D721Med (cell line): ENCODE measurements at regions not wholly inside any gene's neighbourhood (a gene's known extent, or its start where the extent isn't known, plus 50 kb on each side); places are given as distances from the start of the nearest gene placed in this dataset.

ENCODE experiments used
- DNase-seq: peaks from one replicate; pipeline ENCODE4 v3.0.0; 2011; ENCODE audit warnings: low spot score; ENCODE audit not compliant: insufficient read length
- FAIRE-seq: peaks from 2 replicates; lab custom pipeline; 2011; peaks lifted over from hg19 to GRCh38; lab: Jason Lieb, UNC
- TF ChIP-seq, protein P1 (sequence below): IDR thresholded peaks from 2 replicates; pipeline ENCODE4 v1.5.1; 2012; ENCODE audit warnings: mild to moderate bottlenecking, control low read depth; ENCODE audit not compliant: insufficient read depth; ENCODE audit errors: missing control alignments

DNA sequence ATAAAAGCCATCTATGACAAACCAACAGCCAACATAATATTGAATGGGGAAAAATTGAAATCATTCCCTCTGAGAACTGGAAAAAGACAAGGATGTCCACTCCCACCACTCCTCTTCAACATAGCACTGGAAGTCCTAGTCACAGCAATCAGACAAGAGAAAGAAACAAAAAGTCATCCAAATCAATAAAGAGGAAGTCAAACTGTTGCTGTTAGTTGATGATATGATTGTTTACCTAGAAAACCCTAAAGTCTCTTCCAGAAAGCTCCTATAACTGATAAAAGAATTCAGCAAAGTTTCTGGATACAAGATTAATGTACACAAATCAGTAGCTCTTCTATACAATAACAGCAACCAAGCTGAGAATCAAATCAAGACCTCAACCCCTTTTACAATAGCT lies 285.1 kb upstream of the PHF14 start:
- no peak for FAIRE-seq
- DNase-seq = no peak
- TF ChIP-seq, protein P1, sequence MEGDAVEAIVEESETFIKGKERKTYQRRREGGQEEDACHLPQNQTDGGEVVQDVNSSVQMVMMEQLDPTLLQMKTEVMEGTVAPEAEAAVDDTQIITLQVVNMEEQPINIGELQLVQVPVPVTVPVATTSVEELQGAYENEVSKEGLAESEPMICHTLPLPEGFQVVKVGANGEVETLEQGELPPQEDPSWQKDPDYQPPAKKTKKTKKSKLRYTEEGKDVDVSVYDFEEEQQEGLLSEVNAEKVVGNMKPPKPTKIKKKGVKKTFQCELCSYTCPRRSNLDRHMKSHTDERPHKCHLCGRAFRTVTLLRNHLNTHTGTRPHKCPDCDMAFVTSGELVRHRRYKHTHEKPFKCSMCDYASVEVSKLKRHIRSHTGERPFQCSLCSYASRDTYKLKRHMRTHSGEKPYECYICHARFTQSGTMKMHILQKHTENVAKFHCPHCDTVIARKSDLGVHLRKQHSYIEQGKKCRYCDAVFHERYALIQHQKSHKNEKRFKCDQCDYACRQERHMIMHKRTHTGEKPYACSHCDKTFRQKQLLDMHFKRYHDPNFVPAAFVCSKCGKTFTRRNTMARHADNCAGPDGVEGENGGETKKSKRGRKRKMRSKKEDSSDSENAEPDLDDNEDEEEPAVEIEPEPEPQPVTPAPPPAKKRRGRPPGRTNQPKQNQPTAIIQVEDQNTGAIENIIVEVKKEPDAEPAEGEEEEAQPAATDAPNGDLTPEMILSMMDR = no peak

DNA sequence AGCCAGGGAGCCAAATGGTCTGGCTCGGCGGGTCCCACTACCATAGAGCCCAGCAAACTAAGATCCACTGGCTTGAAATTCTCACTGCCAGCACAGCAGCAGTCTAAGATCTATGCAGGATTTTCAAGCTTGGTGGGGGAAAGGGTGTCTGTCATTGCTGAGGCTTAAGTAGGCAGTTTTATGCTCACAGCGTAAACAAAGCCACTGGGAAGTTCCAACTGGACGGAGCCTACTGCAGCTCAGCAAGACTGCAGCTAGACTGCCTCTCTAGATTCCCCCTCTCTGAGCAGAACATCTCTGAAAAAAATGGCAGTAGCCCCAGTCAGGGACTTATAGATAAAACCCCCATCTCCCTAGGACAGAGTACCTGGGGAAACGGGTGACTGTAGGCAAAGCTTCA lies 277.6 kb upstream of the PHF14 start:
- no peak for FAIRE-seq
- no peak for DNase-seq
- TF ChIP-seq, protein P1 = no peak

DNA sequence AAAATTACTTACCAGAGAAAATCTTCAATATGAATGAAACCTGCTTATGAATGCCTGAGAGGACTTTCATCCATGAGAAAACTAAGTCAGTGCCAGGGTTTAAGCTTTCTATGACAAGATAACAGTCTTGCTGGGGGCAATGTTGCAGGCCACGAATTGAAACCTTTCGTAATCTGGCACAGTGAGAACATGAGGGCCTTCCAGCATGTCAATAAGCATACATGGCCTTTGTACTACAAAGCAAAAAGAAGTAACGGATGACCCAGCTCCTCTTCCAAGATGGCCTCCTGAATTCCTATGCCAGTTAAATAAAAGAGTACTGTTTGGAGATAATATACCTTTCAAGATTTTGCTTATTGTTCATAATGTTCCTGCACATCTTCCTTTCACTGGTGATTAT lies 270.6 kb upstream of the PHF14 start:
- FAIRE-seq = no peak
- TF ChIP-seq, protein P1 = no peak
- no peak for DNase-seq

DNA sequence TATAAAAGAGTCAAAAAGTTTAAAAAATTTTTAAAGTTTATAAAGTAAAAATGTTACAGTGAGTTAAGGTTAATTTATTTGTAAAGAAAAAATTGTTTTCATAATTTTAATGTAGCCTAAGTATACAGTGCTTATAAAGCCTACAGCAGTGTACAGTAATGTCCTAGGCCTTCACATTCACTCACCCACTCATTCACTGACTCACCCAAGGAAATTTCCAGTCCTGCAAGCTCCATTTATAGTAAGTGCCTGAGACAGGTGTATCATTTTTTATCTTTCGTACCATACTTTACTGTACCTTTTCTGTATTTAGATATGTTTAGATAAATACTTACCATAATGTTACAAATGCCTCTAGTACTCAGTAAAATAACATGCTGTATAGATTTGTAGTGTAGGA lies 269.7 kb upstream of the PHF14 start:
- no peak for DNase-seq
- no peak for FAIRE-seq
- TF ChIP-seq, protein P1 = no peak

DNA sequence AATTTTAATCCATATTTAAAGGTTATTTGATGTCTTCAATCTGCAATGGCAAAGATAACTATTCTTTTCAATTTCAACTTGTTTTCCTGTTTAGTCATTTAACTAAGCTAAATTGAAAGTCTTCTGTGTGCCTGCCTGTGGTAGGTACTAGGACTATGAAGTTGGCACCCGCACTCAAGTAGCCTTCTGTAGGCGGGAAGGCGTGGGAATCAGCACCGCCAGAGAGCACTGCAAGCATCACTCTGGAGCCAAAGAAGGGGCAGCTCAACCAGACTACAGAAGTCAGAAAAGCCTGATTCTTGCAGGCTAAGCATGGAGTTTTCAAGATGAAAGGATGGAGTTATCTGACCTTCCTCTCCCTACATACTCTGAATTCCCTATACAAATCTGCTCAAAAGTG lies 269.0 kb upstream of the PHF14 start:
- no peak for DNase-seq
- TF ChIP-seq, protein P1 = no peak
- FAIRE-seq = no peak

DNA sequence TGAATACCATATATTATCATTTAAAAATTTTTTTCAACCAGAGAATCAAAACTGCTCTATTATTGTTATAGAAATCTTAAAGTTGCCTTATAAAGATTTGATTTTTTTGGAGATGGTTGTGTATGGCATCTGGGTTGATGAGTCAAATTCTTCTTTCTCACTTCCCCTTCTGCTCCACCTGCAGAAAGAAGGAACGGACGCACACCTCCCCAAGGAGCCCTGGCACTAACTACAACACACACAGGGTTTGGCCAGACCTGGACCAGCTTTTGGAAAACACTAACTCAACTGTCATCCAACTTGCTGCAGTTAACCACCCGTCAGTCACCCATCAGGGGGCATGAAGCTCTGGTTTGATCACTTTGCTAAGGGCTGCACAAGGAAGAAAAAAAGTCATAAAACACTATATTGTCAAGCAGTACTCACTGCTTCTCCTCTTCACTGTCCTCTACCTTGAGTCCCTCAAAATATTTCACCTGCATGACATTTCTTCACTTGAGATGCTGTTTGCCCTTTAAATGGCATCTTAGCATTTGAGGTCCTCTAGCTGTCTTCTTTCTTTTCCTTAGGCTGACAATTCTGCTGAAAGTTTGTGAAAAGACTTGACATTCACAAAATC lies 266.7 kb upstream of the PHF14 start:
- TF ChIP-seq, protein P1 = no peak
- no peak for DNase-seq
- no peak for FAIRE-seq

DNA sequence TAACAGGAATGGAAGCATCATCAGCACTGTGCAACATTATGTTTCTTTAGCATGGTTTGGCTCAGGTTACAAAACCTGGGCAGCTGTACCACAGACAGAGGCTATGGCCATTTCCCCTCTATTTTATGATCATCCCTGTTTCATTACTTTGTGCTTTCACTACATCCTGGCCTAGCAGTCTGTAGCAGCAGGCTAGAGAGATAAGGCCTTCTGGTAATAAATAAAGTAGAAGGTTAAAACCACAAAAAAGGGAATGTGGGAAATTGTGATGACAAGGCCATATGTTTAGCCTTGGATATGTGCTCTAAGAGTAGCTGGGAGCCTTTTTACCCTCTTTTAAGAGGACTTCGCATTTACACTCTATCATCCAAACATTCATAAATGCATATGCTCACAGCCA lies 266.2 kb upstream of the PHF14 start:
- DNase-seq (no peak), FAIRE-seq (no peak)
- TF ChIP-seq, protein P1 = no peak
